ENCODE measurements at regions not wholly inside any gene's neighbourhood (a gene's known extent, or its start where the extent isn't known, plus 50 kb on each side); places are given as distances from the start of the nearest gene placed in this dataset.

GRCh38 chr2:35337922-35338321 lies 1017.7 kb upstream of the CRIM1 start:
- Histone ChIP-seq H3K9me2 (ENCODE audit: insufficient read depth, low read length) (no peaks in the 10 kb centered on the region), H3K4me1 (ENCODE audit: insufficient read depth, low read length, poor library complexity, severe bottlenecking) (no peaks in the 10 kb centered on the region), H4K20me1 (ENCODE audit: insufficient read depth, low read length) (no peaks in the 10 kb centered on the region), H3K27ac (ENCODE audit: low read depth, low read length, poor library complexity, severe bottlenecking) (no peak overlapping the region), H2AFZ (ENCODE audit: low read length) (no peak overlapping the region), H3K9me3 (ENCODE audit: low read length) (no peaks in the 10 kb centered on the region), H3K4me3 (ENCODE audit: low read depth, low read length, poor library complexity, severe bottlenecking) (no peak overlapping the region), H3K4me2 (ENCODE audit: low read length) (no peak overlapping the region), H3K79me2 (ENCODE audit: insufficient read depth, low read depth, low read length) (no peaks in the 10 kb centered on the region), H3K36me3 (ENCODE audit: insufficient read depth, low read length) (no peaks in the 10 kb centered on the region)
- POLR2A ChIA-PET: no interaction called here
- no TSS peak for BruUV-seq (replicated peaks)
- CTCF ChIA-PET (ENCODE audit: unreplicated experiment): no interaction called here
- TF ChIP-seq EZH2phosphoT487 (IDR thresholded peaks at IDR 0.05; ENCODE audit: borderline replicate concordance, low read depth, low read length) (no peak), CTCF (conservative IDR thresholded peaks at IDR 0.05; ENCODE audit: low read length) (no peak)
- intact Hi-C loops (cut with micrococcal nuclease; ENCODE audit: unreplicated experiment): no loop called here
- DNase-seq (ENCODE audit: low spot score): no peak

- H3K4me3 ChIP-seq (ENCODE audit: low read depth, low read length, poor library complexity, severe bottlenecking): no peak overlapping the region
- ChIA-PET CTCF (ENCODE audit: unreplicated experiment) (no interaction called here), POLR2A (no interaction called here)
- H3K79me2 ChIP-seq (ENCODE audit: insufficient read depth, low read depth, low read length): no peaks in the 10 kb centered on the region
- no peak for DNase-seq (ENCODE audit: low spot score)
- no TSS peak for BruUV-seq (replicated peaks)
- no peak overlapping the region for H3K27ac ChIP-seq (ENCODE audit: low read depth, low read length, poor library complexity, severe bottlenecking)
- H3K4me1 ChIP-seq (ENCODE audit: insufficient read depth, low read length, poor library complexity, severe bottlenecking): no peaks in the 10 kb centered on the region
- no peaks in the 10 kb centered on the region for H4K20me1 ChIP-seq (ENCODE audit: insufficient read depth, low read length)
- H3K4me2 ChIP-seq (ENCODE audit: low read length): no peak overlapping the region
- H3K9me2 ChIP-seq (ENCODE audit: insufficient read depth, low read length): no peaks in the 10 kb centered on the region
- H3K9me3 ChIP-seq (ENCODE audit: low read length): no peaks in the 10 kb centered on the region
- H3K36me3 ChIP-seq (ENCODE audit: insufficient read depth, low read length): no peaks in the 10 kb centered on the region
- intact Hi-C loops (cut with micrococcal nuclease; ENCODE audit: unreplicated experiment): no loop called here
- H2AFZ ChIP-seq (ENCODE audit: low read length): no peak overlapping the region
- TF ChIP-seq CTCF (conservative IDR thresholded peaks at IDR 0.05; ENCODE audit: low read length) (no peak), EZH2phosphoT487 (IDR thresholded peaks at IDR 0.05; ENCODE audit: borderline replicate concordance, low read depth, low read length) (no peak)
These were observed 1041.5 kb upstream of the CRIM1 start for GRCh38 chr2:35314049-35314448.

- Histone ChIP-seq H2AFZ (ENCODE audit: low read length) (no peak overlapping the region), H4K20me1 (ENCODE audit: insufficient read depth, low read length) (no peaks in the 10 kb centered on the region), H3K36me3 (ENCODE audit: insufficient read depth, low read length) (no peaks in the 10 kb centered on the region), H3K79me2 (ENCODE audit: insufficient read depth, low read depth, low read length) (no peaks in the 10 kb centered on the region), H3K4me3 (ENCODE audit: low read depth, low read length, poor library complexity, severe bottlenecking) (no peak overlapping the region), H3K4me1 (ENCODE audit: insufficient read depth, low read length, poor library complexity, severe bottlenecking) (no peaks in the 10 kb centered on the region), H3K27ac (ENCODE audit: low read depth, low read length, poor library complexity, severe bottlenecking) (no peak overlapping the region), H3K9me3 (ENCODE audit: low read length) (no peaks in the 10 kb centered on the region), H3K9me2 (ENCODE audit: insufficient read depth, low read length) (no peaks in the 10 kb centered on the region), H3K4me2 (ENCODE audit: low read length) (no peak overlapping the region)
- no peak for TF ChIP-seq CTCF (conservative IDR thresholded peaks at IDR 0.05; ENCODE audit: low read length)
- TF ChIP-seq EZH2phosphoT487 (IDR thresholded peaks at IDR 0.05; ENCODE audit: borderline replicate concordance, low read depth, low read length): no peak
- no peak for DNase-seq (ENCODE audit: low spot score)
- intact Hi-C loops (cut with micrococcal nuclease; ENCODE audit: unreplicated experiment): loop anchor here (5.0 kb wide), 1 partner anchor 51 kb away; no protein-coding TSS in a partner anchor
- ChIA-PET CTCF (ENCODE audit: unreplicated experiment) (no interaction called here), POLR2A (no interaction called here)
- no TSS peak for BruUV-seq (replicated peaks)
These were observed 1054.2 kb upstream of the CRIM1 start for GRCh38 chr2:35301369-35301768.

All from OCI-LY7 (cell line).